CD4-positive, alpha-beta T cell treated with Interferon alpha-2 for 1 hour (primary cell): ENCODE measurements at regions not wholly inside any gene's neighbourhood (a gene's known extent, or its start where the extent isn't known, plus 50 kb on each side); places are given as distances from the start of the nearest gene placed in this dataset.

Experiments
- DNase-seq, 2 donors: peaks; one replicate each; pipeline ENCODE4 v3.0.0-alpha.2; 2020 to 2022

- DNase-seq = no peak
These were observed 868.0 kb downstream of the USP25 start for GRCh38 chr21:16597753-16598152.

DNA sequence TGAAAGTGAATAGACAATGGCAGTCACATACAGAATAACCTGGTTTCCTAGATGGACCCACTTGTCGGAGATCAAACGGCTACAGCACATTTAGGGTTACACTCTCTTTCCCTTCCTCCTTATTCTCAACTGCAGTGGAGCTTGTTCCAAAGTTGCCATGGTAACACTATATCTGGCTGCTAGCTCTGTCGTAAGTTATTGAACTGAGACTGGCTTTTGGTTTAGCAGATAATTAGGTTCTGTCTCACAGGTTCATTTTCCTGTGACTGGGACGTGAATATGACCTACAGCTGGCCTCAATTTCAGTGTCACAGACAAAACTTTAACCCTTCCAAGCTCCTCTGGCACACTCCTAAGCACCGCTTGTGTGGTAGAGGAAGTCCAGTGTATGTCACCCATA lies 875.8 kb downstream of the USP25 start:
- DNase-seq = no peak

- no peak for DNase-seq
These were observed 876.5 kb downstream of the USP25 start for GRCh38 chr21:16606271-16606670.

DNA sequence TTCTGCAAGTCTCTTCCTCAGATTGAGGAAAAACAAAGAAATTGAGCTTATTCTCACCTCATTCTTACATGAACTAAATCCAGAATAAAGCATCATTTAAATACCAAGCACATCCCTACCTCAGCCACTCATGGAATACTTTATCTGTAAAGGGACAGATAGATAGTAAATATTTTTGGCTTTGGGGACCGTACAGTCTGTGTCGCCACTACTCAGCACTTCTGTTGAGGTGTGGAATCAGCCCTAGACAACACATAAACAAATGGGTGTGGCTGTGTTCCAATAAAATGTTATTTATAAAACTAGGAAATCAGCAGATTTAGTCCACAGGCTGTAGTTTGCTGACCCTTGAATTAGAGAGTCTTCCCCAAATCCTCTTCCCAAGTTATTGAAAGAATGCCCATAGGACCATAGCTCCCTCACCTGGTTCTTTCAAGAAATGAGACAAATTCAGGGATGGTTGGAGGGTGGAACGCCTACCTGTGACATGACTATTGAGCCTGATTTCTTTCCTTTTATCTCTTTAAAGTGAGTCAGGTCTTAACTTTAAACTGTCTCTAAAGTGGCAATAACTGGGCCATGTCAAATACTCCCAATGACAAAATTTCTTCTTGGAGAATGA lies 878.5 kb downstream of the USP25 start:
- no peak for DNase-seq

DNA sequence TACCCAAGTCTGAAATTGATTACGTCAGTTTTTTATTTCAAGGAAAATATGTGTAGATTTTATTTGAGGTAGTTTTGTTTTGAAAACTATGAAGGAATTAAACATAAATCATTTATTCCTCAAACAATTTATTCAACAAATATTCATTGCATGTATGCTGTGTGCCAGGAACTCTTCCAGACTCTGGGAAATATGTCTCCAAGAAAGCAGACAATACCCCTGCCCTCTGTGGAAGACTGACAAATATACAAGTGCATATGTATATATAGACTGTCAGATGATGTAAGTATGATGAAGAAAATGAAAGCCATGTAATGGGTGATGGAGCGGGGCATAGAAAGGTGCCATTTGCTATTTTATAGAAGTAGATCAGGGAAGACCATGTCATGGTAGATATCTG lies 889.5 kb downstream of the USP25 start:
- no peak for DNase-seq

DNA sequence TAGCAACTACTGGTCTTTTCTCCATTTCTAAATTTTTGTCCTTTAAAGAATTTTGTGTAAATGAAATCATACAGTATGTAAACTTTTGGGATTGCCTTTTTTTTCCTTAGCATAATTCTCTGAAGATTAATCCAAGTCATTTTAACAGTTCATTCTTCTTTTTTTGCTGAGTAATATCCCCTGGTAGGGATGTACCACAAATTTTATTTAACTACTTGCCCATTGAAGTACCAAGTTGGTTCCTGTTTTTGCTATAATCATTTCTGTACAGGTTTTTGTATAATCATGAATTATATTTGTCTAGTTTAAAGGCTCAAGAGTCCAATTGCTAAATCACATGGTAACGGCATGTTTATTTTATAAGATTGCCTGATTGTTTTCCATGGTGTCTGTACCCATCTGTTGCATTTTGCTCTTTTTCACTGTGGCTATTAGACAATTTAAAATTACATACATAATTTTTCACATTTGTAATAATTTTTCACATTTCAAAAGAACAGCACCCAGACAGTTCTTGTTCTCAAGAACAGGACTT lies 891.1 kb downstream of the USP25 start:
- DNase-seq = no peak

DNA sequence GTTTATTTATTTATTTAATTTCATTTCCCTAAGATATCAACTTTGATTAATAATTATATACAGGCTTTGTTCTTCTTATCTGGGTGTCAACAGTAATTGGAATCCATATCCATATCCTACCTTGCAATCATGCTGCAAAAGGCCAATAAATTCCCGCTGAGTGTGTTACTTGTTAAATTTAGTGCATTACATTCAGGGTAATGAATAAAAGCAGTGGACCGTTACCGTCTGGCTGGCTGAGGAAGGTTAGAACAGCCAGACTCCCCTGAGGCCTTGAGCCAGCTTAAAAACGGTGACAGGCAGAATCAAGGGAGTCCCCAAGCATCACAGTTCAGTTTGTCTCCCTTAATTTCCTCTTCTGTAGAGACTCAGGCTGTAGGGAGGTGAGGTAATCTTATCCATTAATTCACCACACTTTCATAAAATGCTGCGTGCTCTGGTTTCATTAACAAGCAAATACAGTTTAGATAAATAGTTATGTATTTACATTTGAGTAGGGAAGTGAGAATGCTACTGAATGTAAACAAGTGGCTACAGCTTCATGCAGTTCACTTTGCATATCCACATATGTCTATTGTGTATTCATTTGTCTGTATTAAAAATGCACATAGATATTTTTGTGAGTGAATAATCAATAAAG lies 888.2 kb upstream of the CXADR start:
- no peak for DNase-seq

- no peak for DNase-seq
These were observed 887.4 kb upstream of the CXADR start for GRCh38 chr21:16625491-16625890.

DNA sequence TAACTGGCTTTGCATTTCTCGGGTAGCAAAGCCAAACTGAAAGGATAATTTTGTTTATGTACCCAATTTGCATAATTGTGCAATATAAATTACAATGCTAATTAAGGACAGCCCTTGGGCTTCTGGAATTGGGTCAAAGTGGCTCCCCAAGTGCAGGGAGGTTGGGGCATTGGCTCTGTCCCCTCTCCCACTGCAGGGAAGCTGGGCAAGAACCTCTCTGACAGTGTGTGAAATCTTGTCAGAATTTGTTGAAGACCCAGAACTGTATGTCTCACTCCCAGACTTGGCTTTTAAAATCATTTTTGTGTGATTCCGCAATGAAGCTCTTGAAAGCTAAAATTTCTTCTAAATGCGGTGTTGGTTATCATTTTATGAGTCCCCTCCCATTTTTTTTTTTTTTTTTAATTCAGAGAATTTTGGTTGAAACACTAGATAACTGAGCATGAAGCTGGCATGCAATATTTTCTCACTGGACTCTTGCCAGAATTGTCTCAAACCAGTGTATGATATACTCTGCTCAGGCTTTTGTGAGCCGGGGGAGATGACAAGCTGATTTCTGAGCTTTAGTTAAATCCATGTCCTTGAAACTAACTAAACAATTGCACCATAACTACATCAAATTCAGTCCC lies 878.9 kb upstream of the CXADR start:
- DNase-seq = no peak

GRCh38 chr21:16634515-16634914 lies 878.3 kb upstream of the CXADR start:
- no peak for DNase-seq

- DNase-seq = no peak
These were observed 872.4 kb upstream of the CXADR start for GRCh38 chr21:16640297-16641027.

DNA sequence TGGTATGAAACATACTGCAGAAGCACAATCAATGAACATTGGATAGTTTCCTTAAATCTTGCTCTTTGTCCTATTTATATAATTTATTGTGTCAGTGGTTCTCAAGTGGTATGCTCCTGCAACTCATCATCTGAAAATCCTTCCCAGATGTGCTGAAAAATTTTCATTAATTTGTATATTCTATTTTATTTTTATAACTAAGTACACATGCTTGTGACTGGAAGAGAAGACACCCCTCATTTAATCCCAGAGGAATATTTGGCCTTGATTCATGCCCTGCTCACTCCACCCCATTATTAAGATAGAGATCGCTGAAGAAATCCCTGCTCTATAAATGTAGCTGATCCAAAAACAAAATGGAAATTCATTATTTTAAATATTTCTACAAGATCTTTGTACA lies 870.5 kb upstream of the CXADR start:
- DNase-seq = no peak

DNA sequence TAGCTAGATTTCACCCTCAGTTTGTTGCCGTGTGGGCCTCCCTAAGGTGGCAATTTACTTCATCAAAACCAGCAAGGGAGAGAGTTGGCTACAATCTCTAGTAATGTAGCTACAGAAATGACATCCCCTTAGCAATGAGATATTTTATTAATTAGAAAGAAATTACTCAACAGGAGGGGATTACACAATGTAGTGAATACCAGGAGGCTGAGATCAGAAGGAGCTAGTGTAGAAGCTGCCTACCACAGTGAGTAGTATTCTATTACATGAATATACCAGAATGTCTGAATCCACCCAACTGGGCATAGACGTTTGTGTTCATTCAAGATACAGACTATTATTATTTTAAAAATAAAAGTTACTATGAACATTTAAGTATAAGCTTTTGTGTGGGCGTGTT lies 868.2 kb upstream of the CXADR start:
- no peak for DNase-seq

DNA sequence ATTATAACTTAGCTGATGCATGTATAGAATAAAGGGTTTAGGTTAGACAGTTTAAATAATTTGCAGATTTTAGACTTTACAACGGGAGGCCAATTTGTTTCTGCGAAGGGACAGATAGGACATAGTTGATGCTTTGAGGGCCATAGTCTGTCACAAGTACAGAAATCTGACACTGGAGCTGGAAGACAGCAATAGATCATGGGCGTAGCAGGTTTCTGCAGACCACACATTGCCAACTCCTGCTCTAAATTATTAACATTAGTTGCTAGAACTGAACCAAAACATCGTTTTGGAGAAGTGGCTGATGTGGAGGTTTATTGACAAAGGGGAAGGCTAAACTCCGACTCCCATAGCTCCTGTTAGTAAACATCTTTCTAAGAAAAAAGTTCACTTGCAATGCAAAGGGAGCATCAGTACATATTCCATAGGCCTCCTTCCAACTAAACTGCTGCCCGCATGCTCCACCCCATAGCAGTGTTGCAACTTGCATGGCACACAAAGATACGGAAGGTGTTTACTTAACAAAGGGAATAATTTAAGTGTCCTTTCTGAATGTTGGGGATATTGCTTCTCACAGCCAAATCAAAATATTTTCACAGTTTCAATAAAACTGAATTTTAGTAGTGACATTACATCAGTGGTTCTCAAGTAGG lies 862.0 kb upstream of the CXADR start:
- no peak for DNase-seq

DNA sequence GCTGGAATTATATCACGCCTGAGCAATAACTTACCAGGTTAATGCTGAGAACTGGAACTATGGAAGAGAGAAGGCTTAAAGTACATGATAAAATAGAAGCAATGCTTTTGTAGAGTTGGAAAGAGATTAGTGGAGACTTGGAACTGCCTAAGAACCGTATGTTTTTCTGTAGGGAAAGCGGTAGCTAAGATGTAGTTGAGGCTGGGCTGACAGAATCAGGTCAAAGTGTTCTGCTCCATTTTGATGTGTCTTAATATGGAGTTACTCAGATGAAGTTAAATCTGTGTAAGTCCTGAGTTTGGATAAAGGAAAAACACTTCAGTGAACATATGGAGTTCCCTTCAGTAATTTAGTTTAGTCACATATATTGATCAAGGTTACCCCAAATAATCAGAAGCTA lies 860.9 kb upstream of the CXADR start:
- no peak for DNase-seq

- no peak for DNase-seq
These were observed 849.4 kb upstream of the CXADR start for GRCh38 chr21:16663436-16663835.

DNA sequence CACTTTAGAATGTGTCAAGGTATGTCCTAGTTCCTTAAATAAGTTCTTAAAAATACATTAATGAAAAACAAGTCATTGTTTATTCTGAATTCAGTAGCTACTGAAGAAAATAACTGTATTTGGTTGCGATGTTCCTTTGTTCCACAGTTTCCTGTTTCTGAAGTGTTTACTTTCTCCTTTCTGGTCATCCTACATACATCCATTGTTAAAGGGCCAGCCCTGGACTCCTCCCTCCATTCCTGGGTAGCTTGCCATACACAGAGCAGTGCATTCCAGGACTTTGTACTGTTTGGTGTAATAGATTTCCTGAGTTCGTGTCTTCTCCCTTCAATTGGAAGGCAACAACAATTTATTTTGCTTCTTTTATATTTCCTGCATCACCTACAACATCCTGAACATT lies 845.4 kb upstream of the CXADR start:
- no peak for DNase-seq

- no peak for DNase-seq
These were observed 837.9 kb upstream of the CXADR start for GRCh38 chr21:16674949-16675348.

- DNase-seq = no peak
These were observed 836.5 kb upstream of the CXADR start for GRCh38 chr21:16676391-16676790.

GRCh38 chr21:16678429-16679160 lies 834.2 kb upstream of the CXADR start:
- no peak for DNase-seq

DNA sequence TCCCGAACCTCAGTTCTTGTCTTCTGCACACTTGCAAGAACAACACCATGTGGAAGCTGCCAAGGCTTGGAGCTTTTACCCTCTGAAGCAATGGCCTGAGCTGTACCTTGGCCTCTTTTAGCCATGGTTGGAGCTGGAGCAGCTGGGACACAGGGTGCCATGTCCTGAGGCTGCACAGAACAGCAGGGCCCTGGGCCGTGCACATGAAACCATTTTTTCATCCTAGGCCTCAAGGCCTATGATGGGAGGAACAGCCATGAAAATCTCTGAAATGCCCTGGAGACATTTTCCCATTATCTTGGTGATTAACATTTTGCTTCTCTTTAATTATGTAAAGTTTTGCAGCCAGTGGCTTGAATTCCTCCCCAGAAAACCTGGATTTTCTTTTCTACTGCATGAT lies 817.8 kb upstream of the CXADR start:
- DNase-seq = no peak

DNA sequence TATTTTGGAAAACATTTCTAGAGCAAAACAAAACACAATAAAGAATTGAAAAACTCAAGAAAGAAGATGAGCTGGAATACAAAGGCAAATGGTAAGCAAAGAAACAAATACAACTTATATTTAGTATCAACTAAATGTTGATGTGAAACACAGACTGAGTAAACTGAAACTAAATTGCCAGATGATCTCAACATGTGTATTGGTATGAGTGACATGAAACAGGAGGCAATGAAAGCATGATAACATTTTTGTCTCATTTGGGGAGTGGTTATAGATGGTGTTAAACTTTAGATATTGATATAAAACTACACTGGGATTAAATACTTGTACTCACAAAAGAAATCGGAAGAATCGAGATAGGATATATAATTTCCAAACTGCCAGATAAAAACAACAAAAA lies 805.6 kb upstream of the CXADR start:
- no peak for DNase-seq
